IMR-90 (cell line): ENCODE measurements at regions not wholly inside any gene's neighbourhood (a gene's known extent, or its start where the extent isn't known, plus 50 kb on each side); places are given as distances from the start of the nearest gene placed in this dataset.
"Not testable (repeated sequence)": the region's sequence is repeated elsewhere in the genome, so short reads cannot be mapped to it uniquely, and the experiment has no call there.

Experiments
- ATAC-seq: fragments of 200-7000 bp; cut with Tn5 transposase; 2 replicates; pipeline ENCODE4 v1.9.1; 2020; ENCODE audit warnings: low read depth, mild to moderate bottlenecking, moderate library complexity
- BruUV-seq: library from RNA; stranded (reverse); fragments of 400-500 nt; replicated peaks from 2 replicates; lab custom pipeline; 2021; lab: Mats Ljungman, UMichigan
- CTCF ChIA-PET: fragments of 300-600 bp; formaldehyde crosslinking; extraction: SDS; loops from one replicate; lab custom pipeline; 2021; ENCODE audit warnings: antibody characterized with exemption; lab: Yijun Ruan, JAX
- POLR2A ChIA-PET: fragments of 300-600 bp; sonication (Branson Sonifier 250); formaldehyde crosslinking; loops from one replicate; lab custom pipeline; 2022; ENCODE audit warnings: antibody characterized with exemption; ENCODE audit not compliant: unreplicated experiment; lab: Charles Lee
- DNase-seq: peaks from one replicate; pipeline ENCODE4 v3.0.0; 2013
- H2AFZ ChIP-seq: replicated peaks from 2 replicates; pipeline ENCODE3; 2013; ENCODE audit warnings: low read length, mild to moderate bottlenecking; ENCODE audit not compliant: poor library complexity
- H2AK5ac ChIP-seq: 2 replicates; pipeline ENCODE4 v1.6.1; 2013; ENCODE audit warnings: low read depth, low read length, inconsistent platforms
- H2AK9ac ChIP-seq: replicated peaks from 2 replicates; pipeline ENCODE3; 2013; ENCODE audit warnings: mild to moderate bottlenecking, low read depth, low read length, moderate library complexity; ENCODE audit not compliant: poor library complexity
- H2BK120ac ChIP-seq: 2 replicates; pipeline ENCODE4 v1.6.1; 2013; ENCODE audit warnings: low read depth, low read length, inconsistent platforms
- H2BK15ac ChIP-seq: 3 replicates; pipeline ENCODE4 v1.6.1; 2013; ENCODE audit warnings: low read depth, low read length, inconsistent platforms
- H2BK20ac ChIP-seq: 2 replicates; pipeline ENCODE4 v1.6.1; 2013; ENCODE audit warnings: low read depth, mild to moderate bottlenecking, inconsistent platforms, low read length, moderate library complexity
- H2BK5ac ChIP-seq: 2 replicates; pipeline ENCODE4 v1.6.1; 2013; ENCODE audit warnings: mild to moderate bottlenecking, low read depth, low read length, inconsistent platforms; ENCODE audit not compliant: poor library complexity, severe bottlenecking
- H3K14ac ChIP-seq: replicated peaks from 2 replicates; pipeline ENCODE4 v1.6.1; 2013; ENCODE audit warnings: low read depth, low read length, inconsistent platforms
- H3K18ac ChIP-seq: 2 replicates; pipeline ENCODE4 v1.6.1; 2013; ENCODE audit warnings: low read depth, low read length, control low read depth
- H3K23ac ChIP-seq: 2 replicates; pipeline ENCODE4 v1.6.1; 2013; ENCODE audit warnings: low read depth, low read length, inconsistent platforms
- H3K27ac ChIP-seq: 2 replicates; pipeline ENCODE4 v1.5.1; 2013; ENCODE audit warnings: mild to moderate bottlenecking, control low read depth, low read length; ENCODE audit not compliant: insufficient read depth
- H3K27me3 ChIP-seq: 2 replicates; pipeline ENCODE4 v1.6.1; 2013; ENCODE audit warnings: low read length; ENCODE audit not compliant: control insufficient read depth, insufficient read depth
- H3K36me3 ChIP-seq: 2 replicates; pipeline ENCODE4 v1.6.1; 2013; ENCODE audit warnings: low read length, mixed read lengths; ENCODE audit not compliant: control insufficient read depth, insufficient read depth
- H3K4ac ChIP-seq: 2 replicates; pipeline ENCODE4 v1.6.1; 2013; ENCODE audit warnings: low read depth, low read length, inconsistent platforms
- H3K4me1 ChIP-seq: 2 replicates; pipeline ENCODE4 v1.6.1; 2013; ENCODE audit warnings: low read length, mixed read lengths; ENCODE audit not compliant: control insufficient read depth, insufficient read depth
- H3K4me2 ChIP-seq: 2 replicates; pipeline ENCODE4 v1.6.1; 2013; ENCODE audit warnings: low read depth, mild to moderate bottlenecking, control low read depth, low read length, moderate library complexity
- H3K4me3 ChIP-seq: 2 replicates; pipeline ENCODE4 v1.5.1; 2013; ENCODE audit warnings: low read depth, mild to moderate bottlenecking, control low read depth, low read length, moderate library complexity; ENCODE audit not compliant: insufficient read depth
- H3K56ac ChIP-seq: 2 replicates; pipeline ENCODE4 v1.6.1; 2013; ENCODE audit warnings: low read length, inconsistent platforms; ENCODE audit not compliant: insufficient read depth; ENCODE audit errors: extremely low read depth
- H3K79me1 ChIP-seq, 2 experiments: 2 replicates each; pipeline ENCODE4 v1.6.1; 2013; ENCODE audit warnings: low read length in 2 of 2, inconsistent platforms in 1 of 2, low read depth in 1 of 2
- H3K9ac ChIP-seq: 2 replicates; pipeline ENCODE4 v1.6.1; 2013; ENCODE audit warnings: low read depth, low read length, control low read depth
- H3K9me1 ChIP-seq: 2 replicates; pipeline ENCODE4 v1.6.1; 2013; ENCODE audit warnings: low read length, inconsistent platforms; ENCODE audit not compliant: insufficient read depth
- H3K9me3 ChIP-seq: 2 replicates; pipeline ENCODE4 v1.6.1; 2013; ENCODE audit warnings: low read length; ENCODE audit not compliant: control insufficient read depth, insufficient read depth
- H4K20me1 ChIP-seq: 2 replicates; pipeline ENCODE4 v1.6.1; 2013; ENCODE audit warnings: low read length, inconsistent platforms; ENCODE audit not compliant: insufficient read depth
- H4K5ac ChIP-seq: 2 replicates; pipeline ENCODE4 v1.6.1; 2013; ENCODE audit warnings: mild to moderate bottlenecking, low read depth, low read length, control low read depth
- H4K8ac ChIP-seq, 2 experiments: 2 replicates each; pipeline ENCODE4 v1.6.1; 2013; ENCODE audit warnings: low read depth in 2 of 2, low read length in 2 of 2, control low read depth in 1 of 2, inconsistent platforms in 1 of 2
- H4K91ac ChIP-seq: 2 replicates; pipeline ENCODE4 v1.6.1; 2013; ENCODE audit warnings: low read depth, low read length, inconsistent platforms; ENCODE audit not compliant: insufficient read depth
- WGBS, 2 experiments: methylation state at CpG; one replicate each; pipeline versions ENCODE4 v1.1.5 to v1.1.7; 2013; ENCODE audit warnings: missing lambda C conversion rate in 2 of 2; ENCODE audit not compliant: insufficient read length in 1 of 2; ENCODE audit errors: extremely low coverage in 2 of 2; 5-methylcytosine and 5-hydroxymethylcytosine counted together
- dilution Hi-C: fragments of 300-500 bp; cut with HindIII; formaldehyde crosslinking; loops from one replicate; pipeline ENCODE4 v1.14.3; 2018; ENCODE audit warnings: low sequenced_read_pairs; ENCODE audit not compliant: unreplicated experiment
- in situ Hi-C: fragments of 300-500 bp; cut with MboI; formaldehyde crosslinking; loops from 3 replicates; pipeline ENCODE4 v1.14.3; 2019; ENCODE audit warnings: low sequenced_read_pairs, inconsistent platforms, mixed read lengths
- intact Hi-C: fragments of 100-400 bp; cut with micrococcal nuclease; formaldehyde crosslinking; loops from 2 replicates; pipeline ENCODE4 v1.10.0; 2022

DNA sequence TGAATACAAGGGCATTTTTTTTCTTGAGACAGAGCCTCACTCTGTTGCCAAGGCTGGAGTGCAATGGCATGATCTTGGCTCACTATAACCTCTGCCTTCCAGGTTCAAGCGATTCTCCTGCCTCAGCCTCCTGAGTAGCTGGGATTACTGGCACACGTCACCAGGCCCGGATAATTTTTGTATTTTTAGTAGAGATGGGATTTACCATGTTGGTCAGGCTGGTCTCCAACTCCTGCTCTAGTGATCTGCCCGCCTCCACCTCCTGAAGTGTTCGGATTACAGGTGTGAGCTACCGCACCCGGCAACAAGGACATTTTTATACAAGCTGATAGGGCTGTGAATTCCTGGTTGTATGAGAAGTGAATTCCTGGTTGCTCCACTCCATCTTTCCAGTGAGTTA, 577.7 kb upstream of the TPTE start:
- ATAC-seq, dilution Hi-C loops, H2BK15ac ChIP-seq, H3K27ac ChIP-seq, H3K79me1 ChIP-seq, H4K20me1 ChIP-seq, H3K27me3 ChIP-seq, H3K4me1 ChIP-seq, H3K14ac ChIP-seq, H4K91ac ChIP-seq, H2BK20ac ChIP-seq, H2AFZ ChIP-seq, H4K8ac ChIP-seq, H3K36me3 ChIP-seq, H3K18ac ChIP-seq, H3K9me3 ChIP-seq, H2BK5ac ChIP-seq, DNase-seq, POLR2A ChIA-PET, H2BK120ac ChIP-seq, H3K56ac ChIP-seq, H3K9me1 ChIP-seq, BruUV-seq, H3K4me3 ChIP-seq, H2AK5ac ChIP-seq, H3K9ac ChIP-seq, H3K4ac ChIP-seq, intact Hi-C loops, CTCF ChIA-PET, H3K23ac ChIP-seq, H3K4me2 ChIP-seq, H4K5ac ChIP-seq, in situ Hi-C loops, H2AK9ac ChIP-seq: not testable (repeated sequence)
- WGBS, 2 experiments, result 16% methylated on average over 4 of the region's 7 CpGs; no CpG with 5 or more reads in 1 of the 2 experiments

DNA sequence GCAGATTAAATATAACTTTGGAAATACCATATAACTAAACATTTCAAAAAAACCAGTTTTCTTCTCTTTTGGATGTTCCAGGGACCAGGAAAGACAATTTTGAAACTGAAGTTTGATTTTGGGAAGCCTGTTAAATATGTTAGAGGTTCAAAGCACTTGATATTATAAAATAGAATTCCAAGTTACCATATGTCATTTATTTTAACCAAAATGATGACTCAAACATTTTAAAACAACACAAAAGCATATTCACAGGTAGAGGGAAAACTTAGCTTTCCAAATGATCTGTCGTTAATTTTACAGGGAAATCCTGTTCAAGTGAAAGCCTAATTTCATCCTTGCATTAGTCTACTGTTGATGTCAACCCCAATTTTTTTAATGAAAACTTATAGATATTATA, 575.3 kb upstream of the TPTE start:
- DNase-seq, H3K4me2 ChIP-seq, dilution Hi-C loops, in situ Hi-C loops, H2AK9ac ChIP-seq, H2AK5ac ChIP-seq, H2BK20ac ChIP-seq, H3K14ac ChIP-seq, H4K8ac ChIP-seq, POLR2A ChIA-PET, H4K5ac ChIP-seq, H4K91ac ChIP-seq, BruUV-seq, H3K23ac ChIP-seq, H3K4ac ChIP-seq, H3K79me1 ChIP-seq, H3K36me3 ChIP-seq, CTCF ChIA-PET, H3K18ac ChIP-seq, H3K27me3 ChIP-seq, H3K9me1 ChIP-seq, H3K27ac ChIP-seq, H2AFZ ChIP-seq, H2BK120ac ChIP-seq, intact Hi-C loops, H2BK5ac ChIP-seq, ATAC-seq, H3K56ac ChIP-seq, H3K9ac ChIP-seq, H3K4me3 ChIP-seq, H3K4me1 ChIP-seq, H4K20me1 ChIP-seq, H2BK15ac ChIP-seq: not testable (repeated sequence)
- peaks cover 14% of the 10 kb centered on the region for H3K9me3 ChIP-seq
- WGBS, 2 experiments, result no CpG with 5 or more reads among the region's 1 CpG
